GM21825 (cell line): ENCODE measurements at regions not wholly inside any gene's neighbourhood (a gene's known extent, or its start where the extent isn't known, plus 50 kb on each side); places are given as distances from the start of the nearest gene placed in this dataset.

Experiments used
- ATAC-seq: cut with Tn5 transposase; IDR thresholded peaks from one replicate; pipeline ENCODE4 v1.9.1; 2021; ENCODE audit warnings: mild to moderate bottlenecking, moderate library complexity; ENCODE audit not compliant: unreplicated experiment

- ATAC-seq: no peak
Measured at GRCh38 chr3:158961911-158962310, 160.1 kb downstream of the MFSD1 start.

DNA sequence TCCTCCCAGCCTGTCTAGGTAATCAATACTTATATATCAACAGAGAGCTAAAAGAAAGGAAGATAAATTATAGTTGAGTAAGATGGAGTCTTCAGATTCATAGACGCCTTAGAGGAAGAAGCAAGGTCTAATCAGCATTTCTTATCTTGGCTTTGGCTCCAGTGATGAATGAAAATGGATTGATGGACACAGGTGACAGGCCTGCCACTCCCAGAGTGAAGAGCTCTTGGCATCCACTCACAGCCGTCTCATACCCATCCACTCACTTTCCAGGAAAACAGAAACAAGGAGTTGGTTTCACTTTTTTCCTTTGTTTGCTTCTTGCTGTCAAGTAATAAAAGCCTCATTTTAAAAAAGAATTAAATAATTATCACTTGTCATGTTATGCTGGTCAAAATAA, 168.2 kb downstream of the MFSD1 start:
- ATAC-seq: no peak

GRCh38 chr3:158974904-158975303, 173.1 kb downstream of the MFSD1 start:
- no peak for ATAC-seq

DNA sequence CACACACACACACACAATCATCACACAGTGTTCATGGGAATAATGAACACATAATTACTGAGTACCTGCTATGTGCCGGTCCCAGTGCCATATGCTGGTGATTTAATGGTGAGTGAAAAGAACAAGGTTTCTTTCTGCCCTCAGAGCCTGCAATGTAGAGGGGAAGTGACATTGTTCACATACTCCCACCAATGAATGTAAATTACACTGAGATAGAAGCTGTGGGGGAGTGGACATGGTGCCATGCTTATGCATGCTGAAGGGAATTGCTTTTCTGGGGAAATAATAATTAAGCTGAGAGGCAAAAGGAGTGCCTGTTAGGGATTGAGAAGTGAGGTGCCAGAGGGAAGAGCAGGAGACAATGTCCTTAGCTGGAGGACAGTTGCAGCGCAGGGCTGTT, 175.1 kb downstream of the MFSD1 start:
- no peak for ATAC-seq

DNA sequence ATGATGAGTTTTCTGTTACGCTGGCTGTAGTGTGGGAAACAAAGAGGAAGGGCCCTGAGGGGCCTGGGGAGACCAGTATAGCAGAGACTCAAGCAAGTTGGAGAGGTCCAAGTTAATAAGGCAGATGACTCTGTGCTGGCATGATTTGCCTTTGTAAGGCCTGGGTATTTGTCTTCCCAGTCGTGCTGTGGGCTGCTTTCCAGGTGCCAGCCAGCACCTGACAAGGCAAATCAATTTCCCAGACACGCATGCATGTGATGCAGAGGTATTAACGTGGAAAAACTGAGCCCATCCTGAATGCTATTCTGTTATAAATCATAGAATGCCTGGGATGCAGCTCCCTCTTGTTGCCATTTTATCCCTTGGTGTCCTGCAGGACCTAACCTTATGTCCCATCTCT, 175.6 kb downstream of the MFSD1 start:
- no peak for ATAC-seq

GRCh38 chr3:158983216-158984099, 181.6 kb downstream of the MFSD1 start:
- no peak for ATAC-seq

DNA sequence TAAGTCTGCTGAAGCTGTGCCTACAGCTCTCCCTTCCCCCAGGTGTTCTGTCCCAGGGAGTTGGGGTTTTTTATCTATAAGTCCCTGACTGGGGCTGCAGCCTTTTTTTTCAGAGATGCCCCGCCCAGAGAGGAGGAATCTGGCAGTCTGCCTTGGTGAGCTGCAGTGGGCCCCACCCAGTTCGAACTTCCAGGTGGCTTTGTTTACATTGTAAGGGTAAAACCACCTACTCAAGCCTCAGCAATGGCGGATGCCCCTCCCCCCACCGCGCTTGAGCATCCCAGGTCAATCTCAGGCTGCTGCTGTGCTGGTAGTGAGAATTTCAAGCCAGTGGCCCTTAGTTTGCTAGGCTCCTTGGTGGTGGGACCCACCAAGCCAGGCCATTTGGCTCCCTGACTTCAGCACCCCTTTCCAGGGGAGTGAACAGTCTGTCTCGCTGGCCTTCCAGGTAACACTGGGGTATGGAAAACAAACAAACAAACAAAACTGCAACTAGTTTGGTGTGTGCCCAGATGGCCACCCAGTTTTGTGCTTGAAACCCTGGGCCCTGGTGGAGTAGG, 189.4 kb downstream of the MFSD1 start:
- ATAC-seq: no peak

DNA sequence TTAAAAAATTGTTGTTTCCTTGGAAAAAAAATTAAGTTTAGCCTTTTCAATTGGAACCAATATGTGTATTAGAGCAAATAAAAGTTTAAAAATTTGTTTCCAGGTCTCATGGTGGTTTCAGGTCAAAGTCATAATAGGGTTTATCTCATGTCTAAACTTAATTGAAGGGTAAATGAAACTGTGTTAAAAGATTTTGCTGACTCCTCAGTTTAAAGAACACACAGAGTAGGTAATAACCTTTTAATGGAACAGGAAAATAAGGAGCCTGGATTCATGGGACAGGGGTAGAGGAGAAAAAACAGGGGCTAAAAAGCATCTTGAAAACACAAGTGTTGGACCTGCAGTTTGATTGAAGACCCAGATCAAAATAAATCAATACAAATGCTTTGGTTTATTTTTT, 190.6 kb downstream of the MFSD1 start:
- no peak for ATAC-seq

DNA sequence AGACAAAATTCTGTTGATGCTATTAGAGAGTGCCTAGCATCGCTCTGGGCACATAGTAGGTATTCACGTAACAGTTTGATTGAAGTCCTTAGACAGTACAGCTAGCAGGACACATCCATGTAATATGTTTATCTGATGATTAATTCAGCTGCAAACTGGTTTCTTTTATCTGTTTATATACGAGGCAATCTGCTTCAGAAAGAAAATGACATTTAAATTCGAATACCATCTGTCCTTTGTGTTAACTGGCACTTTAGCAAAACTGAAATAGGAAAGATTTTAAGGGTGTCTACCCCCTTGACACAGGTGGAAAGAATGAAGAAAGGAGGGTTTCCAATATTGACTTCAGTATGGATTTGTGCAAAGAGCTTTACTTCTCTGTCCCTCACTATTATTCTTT, 192.5 kb downstream of the MFSD1 start:
- ATAC-seq: no peak

DNA sequence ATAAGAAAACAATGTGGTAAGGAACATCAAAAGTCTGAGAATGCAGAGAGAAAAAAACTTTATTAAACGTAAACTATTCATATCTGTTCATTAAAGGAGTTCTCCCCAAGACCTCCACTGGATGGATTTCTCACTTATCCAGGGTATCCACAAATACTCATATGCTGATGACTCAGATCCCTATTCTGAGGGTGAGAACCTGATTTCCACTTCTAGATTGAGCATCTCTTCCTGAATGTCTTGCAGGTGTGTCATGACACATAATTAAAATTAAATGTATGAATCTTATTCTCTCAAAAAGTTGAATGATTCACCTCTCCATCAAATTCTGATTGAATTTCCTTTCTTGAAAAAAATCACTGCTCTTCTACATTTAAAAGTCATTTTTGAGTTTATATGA, 199.9 kb downstream of the MFSD1 start:
- ATAC-seq: no peak

DNA sequence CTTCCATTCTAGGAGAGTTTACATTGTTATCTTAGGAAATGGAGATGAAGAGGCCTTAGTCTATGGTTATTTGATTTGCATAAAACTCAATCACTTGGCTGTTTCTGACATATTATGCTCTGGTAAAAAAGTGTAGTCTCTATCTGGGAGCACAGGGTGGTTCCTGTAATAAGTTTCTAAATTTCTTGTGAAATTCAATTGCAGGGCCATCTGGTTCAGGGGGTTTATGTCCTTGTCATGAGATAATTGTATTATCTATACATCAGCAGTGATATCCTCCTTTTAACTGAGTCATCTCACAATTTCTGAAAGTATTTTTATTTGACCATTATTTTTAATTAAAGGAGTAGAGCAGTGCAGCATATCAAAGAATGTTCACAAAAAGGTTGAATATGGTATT, 203.3 kb downstream of the MFSD1 start:
- no peak for ATAC-seq

DNA sequence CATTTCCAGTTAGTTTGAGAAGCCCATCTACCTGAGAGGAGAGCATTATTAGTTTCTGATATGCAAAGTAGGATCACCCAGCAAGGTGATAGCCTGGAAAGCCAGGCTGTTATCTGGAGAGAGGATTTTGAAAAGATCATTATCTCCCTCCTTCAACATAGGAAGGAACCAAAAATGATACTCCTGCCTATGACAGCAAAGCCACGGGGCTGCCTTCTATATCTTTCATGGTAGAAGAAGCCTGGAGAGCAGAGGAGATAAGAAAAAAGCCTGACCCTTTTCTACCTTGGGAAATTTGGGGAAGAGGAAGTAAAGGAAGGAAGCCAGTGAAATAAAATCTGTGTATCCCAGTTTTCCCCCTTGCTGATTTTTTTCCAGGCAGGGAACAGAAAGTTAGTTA, 205.5 kb downstream of the MFSD1 start:
- ATAC-seq: no peak

DNA sequence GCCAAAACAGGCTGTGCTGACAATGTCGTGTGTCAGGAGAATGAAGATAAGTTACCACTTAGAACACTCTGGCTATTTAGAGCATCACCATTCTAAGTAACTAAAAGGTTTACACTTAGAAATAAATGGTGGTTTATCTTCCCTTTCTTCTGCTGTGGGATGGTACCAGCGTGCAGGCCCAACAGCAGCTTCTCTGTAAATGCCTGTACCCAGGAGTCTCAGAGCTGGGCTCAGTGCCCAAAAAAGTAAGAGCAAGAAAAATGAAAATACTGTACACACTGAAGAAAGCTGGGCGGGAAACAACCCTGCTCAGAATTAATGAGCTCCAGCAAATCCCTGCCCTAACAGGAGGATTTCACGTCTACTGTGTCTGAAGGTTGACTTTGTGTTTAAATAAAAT, 206.5 kb downstream of the MFSD1 start:
- ATAC-seq: no peak

- no peak for ATAC-seq
Measured at GRCh38 chr3:159018341-159018740, 216.5 kb downstream of the MFSD1 start.

DNA sequence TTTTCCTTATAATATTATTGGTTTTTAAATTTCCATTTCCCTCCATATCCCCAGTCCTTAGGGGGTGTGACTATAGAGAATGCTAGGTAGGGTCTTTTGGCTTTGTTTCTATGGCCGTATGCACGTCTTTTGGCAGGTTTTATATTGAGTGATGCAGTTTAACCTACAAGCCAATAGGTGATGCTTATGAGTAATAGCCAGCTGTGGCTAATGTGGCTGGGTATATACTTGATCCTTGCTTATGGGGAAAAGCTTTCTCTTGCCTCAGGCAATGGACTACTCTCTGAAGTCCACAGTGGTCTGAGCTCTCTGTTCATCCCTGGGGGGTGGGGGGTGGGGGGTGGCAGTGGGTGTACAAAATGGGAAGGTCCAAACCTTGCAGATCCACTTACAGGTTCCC, 223.9 kb downstream of the MFSD1 start:
- ATAC-seq: no peak

DNA sequence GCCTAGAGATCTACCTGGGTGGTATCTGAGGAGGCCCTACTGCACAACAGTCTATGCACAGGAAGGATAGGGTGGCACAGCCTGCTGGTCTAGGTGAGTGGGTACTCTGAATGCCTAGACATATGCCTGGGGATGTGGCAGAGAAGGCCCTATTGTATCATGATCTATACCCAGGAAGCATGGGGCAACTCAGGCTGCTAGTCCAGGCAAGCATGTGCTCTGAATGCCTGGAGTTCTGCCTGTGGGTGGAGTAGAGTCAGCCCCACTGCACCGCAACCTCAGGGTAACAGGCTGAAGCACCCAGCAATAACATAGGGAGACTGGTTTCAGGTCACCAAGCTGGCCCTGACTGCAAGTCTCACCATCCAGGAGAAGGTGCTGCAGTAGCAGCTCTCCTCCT, 224.7 kb downstream of the MFSD1 start:
- no peak for ATAC-seq

DNA sequence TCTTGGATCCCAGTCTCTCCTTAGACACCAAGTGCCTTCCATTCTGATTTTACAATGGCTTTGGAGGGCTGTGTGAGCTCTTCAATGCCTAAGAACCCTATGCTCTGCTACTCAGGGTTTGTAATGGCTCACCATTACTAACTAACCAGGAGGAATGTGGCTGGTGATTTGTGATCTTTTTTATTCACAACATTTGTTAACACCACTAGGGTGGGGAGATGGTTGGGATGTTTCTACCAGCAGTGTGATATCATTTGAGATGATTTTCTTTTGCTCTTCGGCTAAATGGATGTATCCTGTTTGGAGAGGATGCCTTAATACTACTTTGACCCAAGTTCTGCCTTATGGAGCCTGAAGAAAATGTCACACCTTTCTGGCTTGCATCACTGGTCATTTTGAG, 226.9 kb downstream of the MFSD1 start:
- ATAC-seq: no peak

GRCh38 chr3:159029306-159030026, 227.6 kb downstream of the MFSD1 start:
- ATAC-seq: no peak

DNA sequence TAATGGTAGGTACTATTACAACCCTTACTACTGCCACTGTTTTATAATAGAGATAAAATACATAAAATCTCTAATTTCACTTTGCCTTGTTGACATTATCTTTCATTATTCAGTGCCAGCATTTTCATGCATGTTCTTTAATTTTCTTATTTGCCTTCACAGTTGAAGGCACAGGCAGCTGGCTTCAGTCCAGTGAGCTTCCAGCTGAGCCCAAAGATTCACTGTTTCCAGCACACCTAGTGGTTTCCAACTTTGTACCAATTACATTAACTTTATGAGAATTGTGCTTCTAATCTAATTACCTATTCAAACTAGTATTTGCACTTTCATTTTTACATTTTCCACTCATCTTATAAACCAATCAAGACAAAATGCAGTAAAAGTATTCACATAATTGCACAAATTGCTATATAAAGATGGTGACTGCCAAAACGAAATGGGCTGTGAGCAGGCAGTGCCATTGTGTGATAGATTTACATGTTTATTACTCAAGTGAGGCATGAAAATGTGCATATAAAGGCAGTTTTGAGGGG, 228.3 kb downstream of the MFSD1 start:
- no peak for ATAC-seq

DNA sequence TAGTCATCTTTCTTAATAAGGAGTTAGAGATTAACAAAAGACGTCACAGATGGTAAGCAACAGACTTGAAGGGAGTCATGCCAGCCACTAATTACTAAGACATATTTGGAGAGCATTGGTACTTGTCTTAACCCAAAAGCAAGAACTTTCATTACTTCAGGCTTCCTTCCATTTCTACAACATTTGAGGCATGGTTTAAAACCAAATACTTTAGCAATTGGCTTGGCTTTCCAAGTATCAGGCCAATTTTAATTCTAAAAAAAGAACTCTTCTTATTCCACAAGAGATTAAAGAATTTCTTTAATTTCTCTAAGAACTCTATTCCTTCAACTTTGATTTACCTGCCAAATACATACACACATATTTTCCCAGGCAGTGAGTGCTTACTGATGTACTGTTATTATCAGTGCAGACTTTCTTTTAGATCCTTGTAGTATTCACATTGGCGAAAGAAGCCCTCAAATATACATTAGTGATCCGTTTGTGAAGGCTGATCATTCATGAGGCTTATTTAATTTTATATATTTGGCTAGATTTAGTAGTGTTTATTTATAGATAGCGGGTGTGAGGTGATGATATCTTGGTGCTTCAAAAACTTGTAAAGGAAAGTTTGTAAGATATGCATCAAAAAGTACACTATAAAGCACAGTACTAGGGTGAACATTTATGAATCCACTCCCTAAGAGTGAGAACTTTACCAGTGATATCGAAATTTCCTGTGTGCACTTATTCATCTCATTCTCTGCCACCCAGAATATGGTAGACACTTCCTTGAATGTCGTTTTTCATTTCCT, 229.2 kb downstream of the MFSD1 start:
- ATAC-seq: no peak

DNA sequence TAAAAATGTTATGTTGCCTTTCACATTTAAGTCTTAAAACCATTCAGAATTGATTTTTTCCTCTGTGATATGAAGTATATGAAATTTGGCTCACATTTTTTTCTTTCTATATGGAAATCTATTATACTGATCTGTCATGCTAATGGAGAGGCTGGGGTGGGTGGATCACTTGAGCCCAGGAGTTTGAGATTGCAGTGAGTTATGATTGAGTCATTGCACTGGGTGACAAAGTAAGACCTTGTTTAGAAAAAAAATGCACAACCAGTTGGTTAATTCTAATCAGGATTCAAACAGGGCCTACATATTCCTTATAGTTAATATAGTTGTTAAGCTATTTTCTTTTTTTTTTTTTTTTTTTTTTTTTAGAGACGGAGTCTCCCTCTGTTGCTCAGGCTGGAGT, 230.5 kb downstream of the MFSD1 start:
- no peak for ATAC-seq
